Fibroblast of skin of left quadriceps (primary cell): ENCODE measurements at regions not wholly inside any gene's neighbourhood (a gene's known extent, or its start where the extent isn't known, plus 50 kb on each side); places are given as distances from the start of the nearest gene placed in this dataset.
"Not testable (repeated sequence)": the region's sequence is repeated elsewhere in the genome, so short reads cannot be mapped to it uniquely, and the experiment has no call there.

ENCODE experiments used
- DNase-seq, 2 experiments: peaks; one replicate each; pipeline ENCODE4 v3.0.0-alpha.2; 2013; ENCODE audit warnings: low read depth in 2 of 2

DNA sequence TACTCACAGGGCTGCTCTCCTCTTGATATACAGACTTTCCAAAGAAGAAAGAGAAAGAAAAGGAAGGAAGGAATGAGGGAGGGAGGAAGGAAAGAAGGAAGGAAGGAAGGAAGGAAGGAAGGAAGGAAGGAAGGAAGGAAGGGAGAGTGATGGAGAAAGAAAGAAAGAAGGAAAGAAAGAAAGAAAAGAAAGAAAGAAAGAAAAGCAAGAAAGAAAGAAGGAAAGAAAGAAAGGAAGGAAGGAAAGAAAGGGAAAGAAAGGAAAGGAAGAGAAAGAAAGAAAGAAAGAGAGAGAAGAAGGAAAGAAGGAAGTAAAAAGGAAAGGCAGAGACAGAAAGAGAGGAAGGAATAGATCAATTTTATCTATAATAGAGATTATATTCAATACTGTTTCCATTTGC, 1257.4 kb downstream of the EPHA7 start:
- no peak for DNase-seq

DNA sequence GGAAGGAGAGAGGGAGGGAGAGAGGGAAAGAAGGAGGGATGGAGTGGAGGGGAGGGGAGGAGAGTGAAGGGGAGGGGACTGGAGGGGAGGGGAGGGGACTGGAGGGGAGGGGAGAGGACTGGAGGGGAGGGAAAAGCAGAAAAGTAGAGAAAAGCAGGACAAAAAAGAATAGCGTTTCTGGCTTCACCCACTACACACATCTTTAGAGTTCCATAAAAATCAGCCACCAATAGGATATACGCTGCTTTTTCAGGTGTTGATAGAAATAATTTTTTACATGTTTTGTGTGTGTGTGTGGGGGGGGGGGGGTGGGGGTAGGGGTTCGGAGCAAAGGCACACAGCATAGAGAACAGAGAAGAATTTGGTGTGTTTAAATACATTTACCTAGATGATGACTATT, 1259.1 kb downstream of the EPHA7 start:
- DNase-seq: no peak

GRCh38 chr6:92159046-92159445, 1260.3 kb downstream of the EPHA7 start:
- DNase-seq: no peak

DNA sequence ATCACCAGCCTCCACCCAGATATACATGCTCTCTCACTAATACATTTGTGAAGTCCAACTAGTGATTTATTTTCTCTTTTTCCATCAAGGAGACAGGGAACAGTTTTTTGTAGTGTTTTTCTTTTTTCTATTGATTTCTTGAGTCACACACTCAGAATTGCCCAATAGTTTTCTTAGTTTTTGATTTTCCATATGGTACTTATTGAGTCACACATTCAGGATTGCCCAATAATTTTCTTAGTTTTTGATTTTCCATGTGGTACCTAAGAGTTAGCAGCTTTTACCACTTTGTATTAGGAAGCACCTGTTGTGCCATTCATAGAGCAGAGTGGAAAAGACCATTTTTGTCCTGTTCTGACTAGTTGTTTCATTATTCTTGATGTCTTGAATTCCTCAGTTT, 1268.8 kb downstream of the EPHA7 start:
- DNase-seq: no peak

DNA sequence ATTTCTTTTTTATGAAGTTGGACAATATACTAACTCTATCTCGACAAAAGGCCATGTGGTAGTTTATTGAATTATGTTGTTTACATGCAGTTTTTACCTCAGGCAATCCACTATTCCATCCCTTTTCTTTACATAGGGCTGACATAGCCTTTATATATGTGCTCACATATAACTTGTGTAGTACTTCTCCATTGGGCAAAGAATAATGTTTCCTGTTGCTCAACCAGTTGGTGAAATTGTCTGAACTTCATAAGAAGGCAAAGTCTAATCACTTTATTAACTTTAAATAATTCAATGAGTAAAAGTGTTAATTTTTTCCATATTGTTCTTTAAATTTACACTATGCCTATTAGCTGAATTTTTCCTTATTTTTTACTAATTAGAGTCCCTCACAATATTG, 1272.1 kb downstream of the EPHA7 start:
- DNase-seq: no peak

DNA sequence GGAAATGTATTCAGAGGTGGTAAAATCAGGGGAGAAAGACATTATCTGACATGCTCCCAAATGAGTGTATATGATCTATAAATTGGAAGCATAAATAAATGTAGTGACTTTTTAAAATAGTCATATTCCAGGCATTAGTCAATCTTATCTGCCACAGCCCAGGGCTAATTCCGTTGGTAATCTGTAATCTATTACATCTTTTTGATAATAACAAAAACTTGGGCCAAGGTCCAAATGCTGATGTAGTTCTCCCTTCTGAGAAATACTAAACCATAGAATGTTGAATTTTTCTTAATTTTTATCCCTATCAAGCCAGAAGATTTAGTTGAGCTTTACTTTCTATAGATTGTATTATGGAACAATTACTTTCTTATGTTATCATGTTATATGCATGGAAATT, 1279.8 kb downstream of the EPHA7 start:
- no peak for DNase-seq

GRCh38 chr6:92132957-92133356, 1286.4 kb downstream of the EPHA7 start:
- no peak for DNase-seq

DNA sequence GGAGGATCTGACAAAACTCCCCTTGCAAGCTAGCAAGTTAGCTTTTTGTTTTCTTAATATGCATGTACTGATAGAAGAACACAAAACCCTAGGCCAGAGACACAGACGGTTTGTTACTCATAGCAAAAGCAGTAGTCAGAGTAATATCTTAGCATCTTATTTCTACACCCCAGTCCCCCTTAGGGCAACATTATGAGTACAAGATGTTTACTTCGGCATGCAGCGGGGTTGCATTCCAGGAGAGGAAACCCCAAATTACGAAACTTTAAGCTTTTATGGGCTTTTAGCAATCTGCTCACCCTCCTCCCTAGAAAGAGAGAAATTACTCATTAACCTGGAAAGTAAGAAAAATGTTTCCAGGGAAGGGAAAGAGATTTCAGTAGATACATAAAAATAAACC, 1286.9 kb downstream of the EPHA7 start:
- peak; percentile 31 to 32 for DNase-seq

GRCh38 chr6:92130944-92131343, 1288.4 kb downstream of the EPHA7 start:
- DNase-seq: no peak

DNA sequence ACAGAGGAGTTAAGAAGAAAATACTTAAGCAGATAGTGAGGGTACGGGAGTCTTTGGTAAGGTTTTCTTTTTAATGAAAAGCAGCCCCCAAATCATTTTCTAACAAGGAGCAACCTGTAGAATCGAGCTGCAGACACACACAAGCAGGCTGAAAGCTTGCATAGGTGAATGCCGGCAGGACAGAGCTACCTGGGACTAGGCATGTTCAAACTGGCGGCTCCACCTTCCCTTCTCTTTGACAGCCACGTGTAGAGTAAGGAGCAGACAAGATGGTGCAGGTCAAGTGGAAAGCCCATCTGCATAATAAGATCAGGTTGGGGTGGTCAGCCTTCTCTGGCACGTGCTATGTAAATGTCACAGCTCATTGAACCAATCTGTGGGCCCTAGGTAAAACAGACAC, 1292.4 kb downstream of the EPHA7 start:
- no peak for DNase-seq

DNA sequence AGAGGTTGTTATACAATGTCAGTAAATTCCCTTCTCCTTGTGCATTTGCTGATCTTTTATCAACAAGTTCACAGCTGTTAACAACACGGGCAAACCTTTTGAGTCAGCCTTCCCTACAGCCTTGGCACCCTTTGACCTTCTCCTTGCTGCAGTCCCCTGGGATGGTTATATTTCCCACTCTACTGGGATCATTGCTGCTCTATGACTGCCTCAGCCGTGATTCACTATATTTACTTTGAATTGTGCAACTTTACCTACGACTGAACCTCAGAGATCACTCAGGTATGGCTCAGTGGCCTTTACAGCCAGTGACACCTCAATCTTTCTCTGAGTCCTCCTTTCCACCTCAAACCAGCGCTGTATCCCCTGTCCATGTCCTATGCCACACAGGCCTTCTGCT, 1293.3 kb downstream of the EPHA7 start:
- no peak for DNase-seq

- no peak for DNase-seq
Measured at GRCh38 chr6:92125681-92126080, 1293.7 kb downstream of the EPHA7 start.

DNA sequence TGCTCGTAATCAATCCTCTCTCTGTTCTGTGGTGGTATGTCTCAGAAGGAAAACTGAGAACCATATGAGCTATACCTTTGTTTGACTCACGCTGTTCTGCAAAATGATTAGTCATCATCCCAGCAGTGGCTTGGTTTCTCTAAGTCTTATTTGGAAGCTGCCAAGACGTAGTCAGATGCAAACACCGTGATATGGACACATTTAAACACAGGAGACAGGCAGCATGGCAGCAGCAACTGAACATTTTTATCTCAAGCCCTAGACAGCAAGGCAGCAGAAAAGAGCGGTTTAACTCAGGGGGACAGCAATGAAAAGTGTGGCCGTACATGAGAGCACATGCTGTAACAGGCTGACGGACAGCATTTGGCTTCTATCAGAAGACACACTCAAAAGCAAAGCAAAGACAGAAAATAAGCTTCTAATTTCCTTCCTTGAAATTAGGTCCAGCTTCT, 1295.1 kb downstream of the EPHA7 start:
- peak; percentile 53 to 54 for DNase-seq

GRCh38 chr6:92122746-92123145, 1296.6 kb downstream of the EPHA7 start:
- DNase-seq: no peak

GRCh38 chr6:92121228-92121627, 1298.1 kb downstream of the EPHA7 start:
- no peak for DNase-seq

DNA sequence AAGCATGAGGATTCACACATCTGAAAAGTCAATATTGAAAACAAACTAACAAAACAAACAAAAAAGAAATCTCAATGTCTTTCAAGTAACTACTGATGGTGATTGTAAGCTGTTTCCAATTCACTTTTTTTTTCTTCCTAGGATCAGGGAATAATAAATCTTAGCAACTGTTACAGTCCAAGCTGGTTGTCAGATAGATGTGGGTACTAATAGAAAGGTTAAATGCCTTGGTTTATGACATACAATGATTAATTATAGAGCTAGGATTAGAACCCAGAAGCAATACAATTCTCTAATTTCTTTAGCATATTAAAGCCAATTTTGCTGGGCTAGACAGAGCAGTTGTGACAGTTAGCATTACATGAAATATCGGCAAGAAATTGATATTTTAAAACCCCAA, 1301.6 kb downstream of the EPHA7 start:
- no peak for DNase-seq

DNA sequence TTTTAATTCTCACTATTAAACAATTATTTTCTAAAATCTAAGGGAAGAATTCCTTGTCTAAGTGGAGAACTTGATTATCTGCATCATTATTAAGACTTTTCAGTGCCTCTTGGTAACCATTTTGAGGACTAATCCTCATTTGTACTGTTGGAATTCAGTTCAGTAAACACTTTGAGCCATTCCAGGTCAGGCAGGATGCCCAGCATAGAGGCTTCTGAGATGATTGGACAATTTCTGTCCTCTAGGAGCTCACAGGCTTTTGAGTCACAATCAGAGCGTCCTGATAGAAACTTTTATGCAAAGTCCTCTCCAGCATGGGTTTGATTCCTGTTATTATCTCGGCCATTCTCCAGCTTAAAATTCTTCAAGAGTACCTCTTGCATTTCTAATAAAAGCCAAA, 1304.6 kb downstream of the EPHA7 start:
- DNase-seq: no peak

DNA sequence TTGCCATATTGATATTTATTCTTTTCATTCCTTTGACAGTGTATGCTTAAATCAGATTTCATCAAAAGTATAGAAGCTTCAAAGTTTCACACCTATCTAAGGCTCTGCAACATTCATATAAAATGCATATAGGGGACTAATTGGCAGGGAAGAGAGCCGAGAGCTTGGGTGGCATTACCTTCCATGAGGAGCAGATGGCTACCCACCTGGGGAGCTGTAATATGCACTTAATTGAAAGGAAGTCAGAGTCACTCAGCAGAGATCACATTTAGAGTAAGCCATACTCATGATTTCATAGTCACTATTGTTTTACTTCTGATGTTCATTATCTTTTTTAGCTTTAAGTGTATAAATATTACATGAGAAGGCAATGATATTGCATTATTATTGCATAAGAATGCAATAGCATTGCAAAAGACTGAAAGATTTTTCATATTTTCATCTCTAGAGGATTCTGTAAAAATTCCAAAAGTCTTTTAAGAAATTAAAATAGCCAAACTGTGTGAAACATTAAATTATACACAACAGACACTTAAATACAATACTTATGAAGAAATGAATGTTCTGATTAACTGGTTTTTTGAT, 1305.2 kb downstream of the EPHA7 start:
- DNase-seq: no peak

DNA sequence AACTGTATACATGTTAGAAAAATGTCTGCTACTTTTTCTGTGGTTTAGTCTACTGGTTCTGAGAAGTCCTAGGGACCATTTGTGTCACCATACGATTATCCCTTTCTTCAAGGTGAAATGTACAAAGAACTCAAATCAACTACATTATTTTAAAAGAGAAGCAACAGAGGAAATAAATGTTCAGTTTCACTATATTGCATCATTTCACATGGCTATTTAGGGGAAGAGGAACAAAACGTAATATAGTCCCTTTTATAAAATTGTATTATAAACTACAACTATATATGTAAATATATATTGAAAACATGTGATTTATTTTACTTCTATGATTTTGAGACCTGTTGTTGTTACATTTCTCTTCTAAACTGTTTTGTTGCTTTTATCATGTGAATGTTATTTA, 1308.0 kb downstream of the EPHA7 start:
- no peak for DNase-seq

DNA sequence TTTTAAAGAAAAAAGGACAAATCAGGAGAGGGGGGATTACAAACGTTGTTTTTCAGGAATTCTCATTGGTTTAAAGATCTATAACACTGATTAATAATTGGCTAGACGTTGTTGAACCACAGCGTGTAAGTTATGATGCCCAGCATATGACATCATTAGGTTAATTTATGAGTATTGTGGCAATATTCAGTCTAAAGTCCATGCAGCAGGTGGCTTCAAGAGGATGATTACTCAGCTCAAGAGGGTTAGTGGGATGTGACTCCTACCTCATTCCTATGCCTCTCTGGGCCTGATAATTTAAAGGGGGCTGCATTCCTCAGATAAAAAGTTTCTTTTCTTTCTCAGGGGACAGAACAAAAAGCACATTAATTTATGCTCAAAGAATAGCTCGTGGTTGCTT, 1309.0 kb downstream of the EPHA7 start:
- DNase-seq: no peak

DNA sequence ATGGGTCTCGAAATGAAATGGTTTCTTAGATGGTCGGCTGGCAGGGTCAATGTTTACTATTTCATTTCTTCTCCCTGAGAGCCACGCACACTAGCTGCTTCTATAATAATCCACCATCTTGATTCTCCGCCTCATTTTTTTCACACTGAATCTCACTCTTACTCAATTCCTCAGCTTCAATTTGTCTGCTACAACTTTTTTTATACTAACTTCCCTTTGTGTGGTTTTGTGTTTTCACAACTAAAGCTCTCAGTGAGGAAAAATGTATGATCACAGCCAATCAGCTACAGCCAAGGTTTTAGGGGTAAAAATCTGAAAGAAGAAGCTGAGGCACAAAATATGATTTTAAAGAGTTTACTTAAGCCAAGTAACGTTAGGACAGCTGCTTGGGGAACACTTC, 1309.4 kb downstream of the EPHA7 start:
- no peak for DNase-seq

DNA sequence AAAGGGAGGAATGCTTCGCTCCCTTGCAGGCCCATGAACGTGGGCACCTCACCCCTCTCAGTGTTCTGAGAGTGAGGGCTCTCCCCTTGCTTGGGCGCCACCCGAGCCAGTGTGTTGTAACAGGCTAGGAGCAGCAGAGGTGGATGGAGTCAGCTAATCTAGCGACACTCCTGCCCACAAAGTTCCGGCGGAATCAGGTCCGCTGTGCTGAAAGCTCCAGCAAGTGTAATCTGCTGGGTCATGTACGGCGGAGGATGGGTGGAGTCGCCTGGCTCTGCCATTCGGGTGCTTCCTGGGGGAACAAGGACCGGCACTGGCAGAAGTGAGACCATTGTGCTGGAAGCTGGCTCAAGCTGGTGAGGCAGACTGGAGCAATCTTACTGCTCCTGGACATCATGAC, 1310.1 kb downstream of the EPHA7 start:
- DNase-seq: no peak

GRCh38 chr6:92086750-92087149, 1332.6 kb downstream of the EPHA7 start:
- no peak for DNase-seq

- not testable (repeated sequence) for DNase-seq
Measured at GRCh38 chr6:92083914-92084313, 1335.4 kb downstream of the EPHA7 start.

DNA sequence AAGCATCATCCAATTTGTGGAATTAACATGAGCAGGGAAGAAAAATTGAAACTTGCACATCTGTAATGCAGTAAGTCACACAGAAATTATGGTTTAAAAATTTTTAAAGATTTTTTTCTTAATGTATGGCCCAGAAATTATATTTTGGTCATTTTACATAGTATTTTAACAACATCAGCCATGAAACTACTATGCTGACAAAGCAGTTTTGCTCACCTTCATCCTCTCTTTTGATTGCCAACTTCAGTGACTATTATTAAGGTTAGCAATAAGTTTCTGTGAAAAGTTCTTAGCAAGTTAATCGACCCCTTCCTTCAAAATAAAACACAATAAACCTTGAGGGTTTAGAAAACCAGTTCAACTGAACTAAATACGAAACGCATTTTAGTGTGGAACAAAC, 1347.0 kb downstream of the EPHA7 start:
- DNase-seq: no peak
